ENCODE measurements at regions not wholly inside any gene's neighbourhood (a gene's known extent, or its start where the extent isn't known, plus 50 kb on each side); places are given as distances from the start of the nearest gene placed in this dataset.
A peak's percentile ranks its signal among the peaks of the same experiment; 100 is the strongest.

GRCh38 chr2:105571445-105571987 lies 172.7 kb upstream of the FHL2 start:
- DNase-seq (ENCODE audit: low read depth): no peak
- TF ChIP-seq, protein P1, sequence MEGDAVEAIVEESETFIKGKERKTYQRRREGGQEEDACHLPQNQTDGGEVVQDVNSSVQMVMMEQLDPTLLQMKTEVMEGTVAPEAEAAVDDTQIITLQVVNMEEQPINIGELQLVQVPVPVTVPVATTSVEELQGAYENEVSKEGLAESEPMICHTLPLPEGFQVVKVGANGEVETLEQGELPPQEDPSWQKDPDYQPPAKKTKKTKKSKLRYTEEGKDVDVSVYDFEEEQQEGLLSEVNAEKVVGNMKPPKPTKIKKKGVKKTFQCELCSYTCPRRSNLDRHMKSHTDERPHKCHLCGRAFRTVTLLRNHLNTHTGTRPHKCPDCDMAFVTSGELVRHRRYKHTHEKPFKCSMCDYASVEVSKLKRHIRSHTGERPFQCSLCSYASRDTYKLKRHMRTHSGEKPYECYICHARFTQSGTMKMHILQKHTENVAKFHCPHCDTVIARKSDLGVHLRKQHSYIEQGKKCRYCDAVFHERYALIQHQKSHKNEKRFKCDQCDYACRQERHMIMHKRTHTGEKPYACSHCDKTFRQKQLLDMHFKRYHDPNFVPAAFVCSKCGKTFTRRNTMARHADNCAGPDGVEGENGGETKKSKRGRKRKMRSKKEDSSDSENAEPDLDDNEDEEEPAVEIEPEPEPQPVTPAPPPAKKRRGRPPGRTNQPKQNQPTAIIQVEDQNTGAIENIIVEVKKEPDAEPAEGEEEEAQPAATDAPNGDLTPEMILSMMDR (IDR thresholded peaks at IDR 0.05; ENCODE audit: control insufficient read depth, insufficient read depth, low read depth, low read length, missing control alignments): no peak
- H3K4me3 ChIP-seq (ENCODE audit: control insufficient read depth, low read depth, low read length): no peak overlapping the region

DNA sequence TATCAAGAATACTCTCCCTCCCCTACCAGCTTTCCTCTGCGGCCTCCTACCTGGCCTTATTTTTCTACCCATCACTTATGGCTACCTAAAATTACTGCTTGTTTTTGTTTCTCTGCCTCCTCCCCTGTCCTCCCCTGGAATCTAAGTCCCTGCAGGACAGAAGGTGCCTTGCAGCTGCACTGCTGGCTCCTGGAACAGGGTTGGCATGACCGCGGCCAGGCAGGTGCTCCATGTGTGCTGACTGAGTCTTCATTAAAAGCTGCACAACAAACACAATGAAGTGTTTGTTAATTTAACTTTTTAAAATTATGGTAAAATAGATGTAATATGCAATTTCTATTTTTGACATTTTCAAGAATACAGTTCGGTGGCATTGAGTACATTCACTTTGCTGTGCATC lies 171.9 kb upstream of the FHL2 start:
- TF ChIP-seq, protein P1 (IDR thresholded peaks at IDR 0.05; ENCODE audit: control insufficient read depth, insufficient read depth, low read depth, low read length, missing control alignments): no peak
- no peak overlapping the region for H3K4me3 ChIP-seq (ENCODE audit: control insufficient read depth, low read depth, low read length)
- no peak for DNase-seq (ENCODE audit: low read depth)

- TF ChIP-seq, protein P1 (IDR thresholded peaks at IDR 0.05; ENCODE audit: control insufficient read depth, insufficient read depth, low read depth, low read length, missing control alignments): no peak
- no peak for DNase-seq (ENCODE audit: low read depth)
- H3K4me3 ChIP-seq (ENCODE audit: control insufficient read depth, low read depth, low read length): no peak overlapping the region
These were observed 171.5 kb upstream of the FHL2 start for GRCh38 chr2:105570326-105570725.

DNA sequence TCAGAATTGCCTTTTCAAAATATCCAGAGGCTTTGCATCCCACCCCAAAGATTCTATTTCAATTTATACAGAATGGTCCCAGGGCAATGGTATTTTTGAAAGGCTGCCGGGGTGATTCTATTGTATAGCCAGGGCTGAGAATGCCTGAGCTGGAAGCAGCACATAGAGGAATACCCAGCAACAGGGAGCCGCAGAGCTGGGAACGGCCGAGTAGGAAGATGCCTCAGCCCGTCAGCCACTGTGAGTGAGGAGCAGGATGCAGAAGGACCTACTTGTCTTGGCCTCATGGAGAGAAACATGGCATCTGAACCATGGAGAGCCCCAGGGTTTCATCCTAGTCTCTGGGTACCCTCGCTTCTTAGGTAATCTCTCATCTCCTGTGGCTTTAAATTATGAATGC lies 170.8 kb upstream of the FHL2 start:
- no peak for DNase-seq (ENCODE audit: low read depth)
- TF ChIP-seq, protein P1 (IDR thresholded peaks at IDR 0.05; ENCODE audit: control insufficient read depth, insufficient read depth, low read depth, low read length, missing control alignments): no peak
- no peak overlapping the region for H3K4me3 ChIP-seq (ENCODE audit: control insufficient read depth, low read depth, low read length)

GRCh38 chr2:105567996-105568494 lies 169.2 kb upstream of the FHL2 start:
- TF ChIP-seq, protein P1 (IDR thresholded peaks at IDR 0.05; ENCODE audit: control insufficient read depth, insufficient read depth, low read depth, low read length, missing control alignments): no peak
- H3K4me3 ChIP-seq (ENCODE audit: control insufficient read depth, low read depth, low read length): peak overlapping the region; percentile 42
- no peak for DNase-seq (ENCODE audit: low read depth)

DNA sequence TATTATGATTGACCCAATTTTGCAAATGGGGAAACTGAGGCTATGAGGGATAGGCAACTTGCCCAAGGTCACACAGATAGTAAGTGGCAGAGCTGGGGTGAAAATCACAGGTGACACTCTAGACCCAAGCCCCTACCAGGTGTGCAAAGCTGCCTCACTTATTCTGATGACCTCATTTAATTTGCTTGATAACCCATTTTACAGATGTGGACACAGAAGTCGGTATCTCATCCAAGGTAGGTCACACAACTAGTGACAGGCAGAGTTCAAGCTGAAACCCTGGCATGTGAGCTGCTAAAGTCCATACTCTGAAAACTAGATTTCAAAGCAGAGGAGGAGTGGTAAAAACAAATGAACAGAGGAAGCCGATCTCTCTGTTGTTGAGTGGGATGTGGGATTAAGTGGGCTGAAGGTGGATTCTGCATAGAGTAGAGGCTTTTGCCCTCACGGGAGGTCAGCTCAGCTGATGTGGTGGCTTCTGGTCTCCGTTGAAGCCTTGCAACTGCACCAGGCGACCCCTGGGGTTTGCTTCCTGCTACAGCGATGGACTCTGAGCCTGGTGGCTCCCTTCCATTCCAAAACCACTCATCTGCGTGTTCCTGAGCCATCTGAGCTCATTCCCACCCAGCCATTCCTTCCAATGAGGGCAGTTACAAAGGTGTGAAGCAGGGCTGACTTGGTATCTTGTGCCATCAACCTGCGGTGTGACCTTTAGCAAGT lies 164.3 kb upstream of the FHL2 start:
- no peak for DNase-seq (ENCODE audit: low read depth)
- no peak overlapping the region for H3K4me3 ChIP-seq (ENCODE audit: control insufficient read depth, low read depth, low read length)
- TF ChIP-seq, protein P1 (IDR thresholded peaks at IDR 0.05; ENCODE audit: control insufficient read depth, insufficient read depth, low read depth, low read length, missing control alignments): no peak
